ENCODE measurements at regions not wholly inside any gene's neighbourhood (a gene's known extent, or its start where the extent isn't known, plus 50 kb on each side); places are given as distances from the start of the nearest gene placed in this dataset.

- no peak for DNase-seq (ENCODE audit: extremely low spot score)
- H3K4me3 ChIP-seq, result no peak overlapping the region
- H3K4me1 ChIP-seq, result no peaks in the 10 kb centered on the region
- no peaks in the 10 kb centered on the region for H3K36me3 ChIP-seq
- intact Hi-C loops (cut with DNase I), result no loop called here
- TF ChIP-seq POLR2AphosphoS5 (IDR thresholded peaks at IDR 0.05) (no peak), POLR2A (IDR thresholded peaks at IDR 0.05; ENCODE audit: low read depth) (no peak), EP300 (IDR thresholded peaks at IDR 0.05) (no peak)
- TF ChIP-seq, protein P1, sequence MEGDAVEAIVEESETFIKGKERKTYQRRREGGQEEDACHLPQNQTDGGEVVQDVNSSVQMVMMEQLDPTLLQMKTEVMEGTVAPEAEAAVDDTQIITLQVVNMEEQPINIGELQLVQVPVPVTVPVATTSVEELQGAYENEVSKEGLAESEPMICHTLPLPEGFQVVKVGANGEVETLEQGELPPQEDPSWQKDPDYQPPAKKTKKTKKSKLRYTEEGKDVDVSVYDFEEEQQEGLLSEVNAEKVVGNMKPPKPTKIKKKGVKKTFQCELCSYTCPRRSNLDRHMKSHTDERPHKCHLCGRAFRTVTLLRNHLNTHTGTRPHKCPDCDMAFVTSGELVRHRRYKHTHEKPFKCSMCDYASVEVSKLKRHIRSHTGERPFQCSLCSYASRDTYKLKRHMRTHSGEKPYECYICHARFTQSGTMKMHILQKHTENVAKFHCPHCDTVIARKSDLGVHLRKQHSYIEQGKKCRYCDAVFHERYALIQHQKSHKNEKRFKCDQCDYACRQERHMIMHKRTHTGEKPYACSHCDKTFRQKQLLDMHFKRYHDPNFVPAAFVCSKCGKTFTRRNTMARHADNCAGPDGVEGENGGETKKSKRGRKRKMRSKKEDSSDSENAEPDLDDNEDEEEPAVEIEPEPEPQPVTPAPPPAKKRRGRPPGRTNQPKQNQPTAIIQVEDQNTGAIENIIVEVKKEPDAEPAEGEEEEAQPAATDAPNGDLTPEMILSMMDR (IDR thresholded peaks at IDR 0.05), result no peak
- no peak overlapping the region for H3K27ac ChIP-seq (replicated peaks in 1 of 4)
- WGBS, result 71% methylated on average over 2 of the region's 2 CpGs
- peaks cover 0 to 5% (median 0%) of the 10 kb centered on the region in 4 donors for H3K9me3 ChIP-seq
- H3K27me3 ChIP-seq, result no peaks in the 10 kb centered on the region
Measured at GRCh38 chr4:108502356-108502755, 118.0 kb upstream of the RPL34 start.

DNA sequence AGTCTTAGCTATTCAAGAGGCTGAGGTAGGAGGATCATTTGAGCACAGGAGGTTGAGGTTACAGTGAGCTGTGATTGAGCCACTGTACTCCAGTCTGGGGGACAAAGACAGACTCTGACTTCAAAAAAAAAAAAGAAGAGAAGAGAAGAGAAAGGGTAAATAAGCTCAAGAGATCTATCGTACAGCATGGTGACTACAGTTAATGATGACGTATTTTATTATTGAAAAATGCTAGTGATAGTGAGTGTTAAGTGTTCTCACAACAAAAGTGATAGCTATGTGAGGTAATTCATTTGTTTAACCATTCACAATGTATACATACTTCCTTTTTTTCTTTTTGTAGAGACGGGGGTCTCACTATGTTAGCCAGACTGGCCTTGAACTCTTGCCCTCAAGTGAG, 121.5 kb upstream of the RPL34 start:
- H3K9me3 ChIP-seq, result peaks cover 0 to 12% (median 8%) of the 10 kb centered on the region in 4 donors
- DNase-seq (ENCODE audit: extremely low spot score), result no peak
- H3K27me3 ChIP-seq, result no peaks in the 10 kb centered on the region
- no peak overlapping the region for H3K27ac ChIP-seq (replicated peaks in 1 of 4)
- no peak overlapping the region for H3K4me3 ChIP-seq
- no peak for TF ChIP-seq EP300 (IDR thresholded peaks at IDR 0.05)
- TF ChIP-seq, protein P1 (IDR thresholded peaks at IDR 0.05), result no peak
- 55% methylated on average over 3 of the region's 3 CpGs for WGBS
- intact Hi-C loops (cut with DNase I), result no loop called here
- no peaks in the 10 kb centered on the region for H3K4me1 ChIP-seq
- H3K36me3 ChIP-seq, result no peaks in the 10 kb centered on the region

DNA sequence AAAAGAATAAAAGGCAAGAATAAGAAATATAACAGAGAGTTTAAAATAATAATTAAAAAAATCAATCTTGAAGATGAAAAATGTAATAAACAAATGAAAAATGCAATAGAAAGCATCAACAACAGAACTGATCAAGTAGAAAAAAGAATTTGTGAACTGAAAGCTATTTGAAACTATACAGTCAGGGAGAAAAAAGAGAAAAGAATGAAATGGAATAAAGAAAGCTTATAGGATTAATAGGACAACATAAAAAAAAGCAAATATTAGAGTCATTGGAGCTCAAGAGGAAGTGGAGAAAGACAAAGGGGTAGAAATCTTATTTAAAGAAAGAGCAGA, 126.8 kb upstream of the RPL34 start:
- Histone ChIP-seq H3K36me3 (no peaks in the 10 kb centered on the region), H3K27me3 (no peaks in the 10 kb centered on the region), H3K4me1 (no peaks in the 10 kb centered on the region), H3K27ac (replicated peaks in 1 of 4) (no peak overlapping the region), H3K4me3 (no peak overlapping the region), H3K9me3 (peaks cover 0 to 33% (median 18%) of the 10 kb centered on the region in 4 donors)
- intact Hi-C loops (cut with DNase I), result no loop called here
- TF ChIP-seq EP300 (IDR thresholded peaks at IDR 0.05) (no peak), POLR2A (IDR thresholded peaks at IDR 0.05; ENCODE audit: low read depth) (no peak), POLR2AphosphoS5 (IDR thresholded peaks at IDR 0.05) (no peak)
- TF ChIP-seq, protein P1 (IDR thresholded peaks at IDR 0.05), result no peak
- DNase-seq (ENCODE audit: extremely low spot score), result no peak

GRCh38 chr4:108492816-108493595, 127.4 kb upstream of the RPL34 start:
- Histone ChIP-seq H3K4me3 (no peak overlapping the region), H3K27ac (replicated peaks in 1 of 4) (no peak overlapping the region), H3K36me3 (no peaks in the 10 kb centered on the region), H3K4me1 (no peaks in the 10 kb centered on the region), H3K9me3 (peaks cover 0 to 33% (median 18%) of the 10 kb centered on the region in 4 donors), H3K27me3 (no peaks in the 10 kb centered on the region)
- DNase-seq (ENCODE audit: extremely low spot score), result no peak
- 90% methylated on average over 1 of the region's 4 CpGs for WGBS
- TF ChIP-seq EP300 (IDR thresholded peaks at IDR 0.05) (no peak), POLR2AphosphoS5 (IDR thresholded peaks at IDR 0.05) (no peak), POLR2A (IDR thresholded peaks at IDR 0.05; ENCODE audit: low read depth) (no peak)
- TF ChIP-seq, protein P1 (IDR thresholded peaks at IDR 0.05), result no peak
- intact Hi-C loops (cut with DNase I), result no loop called here

- intact Hi-C loops (cut with DNase I), result no loop called here
- 71% methylated on average over 1 of the region's 1 CpG for WGBS
- TF ChIP-seq POLR2AphosphoS5 (IDR thresholded peaks at IDR 0.05), result no peak
- DNase-seq (ENCODE audit: extremely low spot score), result no peak
- H3K4me1 ChIP-seq, result no peaks in the 10 kb centered on the region
- peaks cover 0 to 21% (median 10%) of the 10 kb centered on the region in 4 donors for H3K9me3 ChIP-seq
- no peaks in the 10 kb centered on the region for H3K27me3 ChIP-seq
- H3K4me3 ChIP-seq, result no peak overlapping the region
- H3K36me3 ChIP-seq, result no peaks in the 10 kb centered on the region
- H3K27ac ChIP-seq (replicated peaks in 1 of 4), result no peak overlapping the region
Measured at GRCh38 chr4:108488865-108489264, 131.5 kb upstream of the RPL34 start.

Data from esophagus muscularis mucosa (tissue), 4 donors.